ENCODE measurements at regions not wholly inside any gene's neighbourhood (a gene's known extent, or its start where the extent isn't known, plus 50 kb on each side); places are given as distances from the start of the nearest gene placed in this dataset.

DNA sequence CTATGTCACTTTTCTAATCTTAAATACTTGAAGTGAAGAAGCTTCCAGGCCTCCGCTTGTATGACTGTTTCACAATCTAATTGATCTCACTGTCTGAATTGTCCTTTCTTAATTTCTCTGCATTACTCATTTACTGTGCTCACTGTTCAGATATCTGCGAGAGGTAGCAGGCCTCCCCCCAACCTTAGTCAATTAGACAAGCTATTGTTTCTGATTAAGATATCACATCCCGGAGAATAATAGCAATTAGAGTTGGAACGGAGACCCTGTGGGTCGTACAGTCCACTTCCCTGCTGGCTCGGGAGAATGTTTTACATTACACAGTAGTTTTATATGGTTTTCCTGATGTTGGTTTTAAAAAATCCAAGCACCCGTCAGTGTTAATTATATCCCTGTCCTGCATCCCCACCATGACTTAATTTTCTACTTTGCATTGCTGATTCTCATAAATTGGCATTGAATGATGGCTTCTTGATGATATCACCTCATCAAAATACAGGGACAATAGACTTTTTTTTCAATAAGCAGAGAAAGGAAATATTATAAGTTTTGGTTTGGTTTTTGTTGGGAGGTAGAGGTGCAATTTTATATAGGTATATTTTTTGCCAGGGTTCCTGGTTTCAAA is 178.7 kb upstream of the TSHZ2 start:
- no peaks in the 10 kb centered on the region for H4K20me1 ChIP-seq (ENCODE audit: low read depth)
- no peaks in the 10 kb centered on the region for H3K79me2 ChIP-seq (ENCODE audit: low read depth)
- no peaks in the 10 kb centered on the region for H3K36me3 ChIP-seq
- H3K4me3 Mint-ChIP-seq = no peak overlapping the region
- no peak overlapping the region for H3K27ac Mint-ChIP-seq
- H3K9me3 ChIP-seq (ENCODE audit: low read depth) = no peaks in the 10 kb centered on the region
- H2AFZ ChIP-seq (replicated peaks) = no peak overlapping the region
- H3K27me3 ChIP-seq = no peaks in the 10 kb centered on the region
- H3F3A ChIP-seq (ENCODE audit: low read depth) = no peaks in the 10 kb centered on the region
- DNase-seq (ENCODE audit: low spot score) = no peak
- H3K4me1 ChIP-seq = no peaks in the 10 kb centered on the region
- H3K4me2 ChIP-seq = no peak overlapping the region
- H3K4me1 Mint-ChIP-seq = no peaks in the 10 kb centered on the region
- H3K36me3 Mint-ChIP-seq = no peaks in the 10 kb centered on the region
- H3K27me3 Mint-ChIP-seq (ENCODE audit: insufficient read depth, low read depth) = no peaks in the 10 kb centered on the region
- no peaks in the 10 kb centered on the region for H3K9me3 Mint-ChIP-seq
- no peak overlapping the region for H3K9ac ChIP-seq
- no peak overlapping the region for H3K27ac ChIP-seq
- no peak overlapping the region for H3K4me3 ChIP-seq
- TF ChIP-seq CTCF (IDR thresholded peaks at IDR 0.05) = no peak
- no peak for TF ChIP-seq EZH2phosphoT487 (IDR thresholded peaks at IDR 0.05)
- TF ChIP-seq EZH2 (IDR thresholded peaks at IDR 0.05) = no peak

DNA sequence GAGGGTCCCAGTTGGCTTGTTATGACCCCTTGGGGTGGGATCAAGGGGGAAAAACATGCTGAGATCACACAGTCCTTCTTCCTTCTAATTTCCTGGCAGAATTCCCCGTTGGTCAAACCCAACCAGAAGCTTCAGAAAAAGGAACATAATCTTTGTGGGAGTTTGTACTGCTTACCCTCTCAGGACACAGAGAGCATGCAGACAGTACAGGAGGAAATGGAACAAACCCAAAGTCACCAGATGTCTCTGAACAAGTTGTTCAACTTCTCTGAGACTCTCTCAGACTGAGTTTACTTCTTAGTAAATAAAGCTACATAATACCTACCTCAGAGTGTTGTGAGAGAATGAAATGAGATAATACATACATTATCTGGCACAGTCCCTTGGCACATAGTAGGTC is 181.1 kb upstream of the TSHZ2 start:
- no peak for TF ChIP-seq EZH2 (IDR thresholded peaks at IDR 0.05)
- TF ChIP-seq EZH2phosphoT487 (IDR thresholded peaks at IDR 0.05) = no peak
- no peak for TF ChIP-seq CTCF (IDR thresholded peaks at IDR 0.05)
- H3F3A ChIP-seq (ENCODE audit: low read depth) = no peaks in the 10 kb centered on the region
- no peaks in the 10 kb centered on the region for H3K9me3 ChIP-seq (ENCODE audit: low read depth)
- H3K36me3 ChIP-seq = no peaks in the 10 kb centered on the region
- no peaks in the 10 kb centered on the region for H3K79me2 ChIP-seq (ENCODE audit: low read depth)
- H3K4me3 ChIP-seq = no peak overlapping the region
- H3K27ac ChIP-seq = no peak overlapping the region
- H3K4me1 ChIP-seq = no peaks in the 10 kb centered on the region
- Mint-ChIP-seq H3K36me3 (no peaks in the 10 kb centered on the region), H3K4me1 (no peaks in the 10 kb centered on the region), H3K27me3 (ENCODE audit: insufficient read depth, low read depth) (no peaks in the 10 kb centered on the region), H3K27ac (no peak overlapping the region), H3K4me3 (no peak overlapping the region), H3K9me3 (no peaks in the 10 kb centered on the region)
- H4K20me1 ChIP-seq (ENCODE audit: low read depth) = no peaks in the 10 kb centered on the region
- H3K4me2 ChIP-seq = no peak overlapping the region
- no peaks in the 10 kb centered on the region for H3K27me3 ChIP-seq
- DNase-seq (ENCODE audit: low spot score) = no peak
- peak overlapping the region; percentile 64 for H2AFZ ChIP-seq (replicated peaks)
- H3K9ac ChIP-seq = no peak overlapping the region

GRCh38 chr20:52789716-52790115 is 182.4 kb upstream of the TSHZ2 start:
- H3K27me3 ChIP-seq = no peaks in the 10 kb centered on the region
- H3K79me2 ChIP-seq (ENCODE audit: low read depth) = no peaks in the 10 kb centered on the region
- no peaks in the 10 kb centered on the region for H3K9me3 ChIP-seq (ENCODE audit: low read depth)
- TF ChIP-seq EZH2phosphoT487 (IDR thresholded peaks at IDR 0.05) (no peak), CTCF (IDR thresholded peaks at IDR 0.05) (no peak), EZH2 (IDR thresholded peaks at IDR 0.05) (no peak)
- Mint-ChIP-seq H3K27me3 (ENCODE audit: insufficient read depth, low read depth) (no peaks in the 10 kb centered on the region), H3K4me1 (no peaks in the 10 kb centered on the region), H3K9me3 (no peaks in the 10 kb centered on the region), H3K27ac (no peak overlapping the region), H3K36me3 (no peaks in the 10 kb centered on the region), H3K4me3 (no peak overlapping the region)
- no peaks in the 10 kb centered on the region for H3K36me3 ChIP-seq
- H3K4me1 ChIP-seq = no peaks in the 10 kb centered on the region
- no peaks in the 10 kb centered on the region for H4K20me1 ChIP-seq (ENCODE audit: low read depth)
- no peak overlapping the region for H3K9ac ChIP-seq
- H3K4me3 ChIP-seq = no peak overlapping the region
- H3K27ac ChIP-seq = no peak overlapping the region
- H2AFZ ChIP-seq (replicated peaks) = no peak overlapping the region
- H3K4me2 ChIP-seq = no peak overlapping the region
- H3F3A ChIP-seq (ENCODE audit: low read depth) = no peaks in the 10 kb centered on the region
- DNase-seq (ENCODE audit: low spot score) = no peak
